Endothelial cell of umbilical vein (primary cell): ENCODE measurements at regions not wholly inside any gene's neighbourhood (a gene's known extent, or its start where the extent isn't known, plus 50 kb on each side); places are given as distances from the start of the nearest gene placed in this dataset.

Experiments
- CTCF ChIP-seq, 2 donors: IDR thresholded peaks; 1 replicate in 1 of 2; 2 replicates in 1 of 2; pipeline ENCODE4 v1.5.1; 2011; ENCODE audit warnings: low read length in 2 of 2, mild to moderate bottlenecking in 2 of 2, moderate library complexity in 2 of 2, control low read depth in 1 of 2, inconsistent platforms in 1 of 2, low read depth in 1 of 2; ENCODE audit not compliant: insufficient read depth in 1 of 2; ENCODE audit errors: extremely low read depth in 1 of 2
- EZH2 ChIP-seq: IDR thresholded peaks from 2 replicates; pipeline ENCODE4 v1.6.1; 2012; ENCODE audit warnings: borderline replicate concordance, low read depth, mild to moderate bottlenecking, moderate library complexity, low read length, inconsistent platforms; ENCODE audit not compliant: severe bottlenecking
- FOS ChIP-seq: IDR thresholded peaks from 2 replicates; pipeline ENCODE4 v1.6.1; 2011; ENCODE audit warnings: mild to moderate bottlenecking, low read length, moderate library complexity, borderline replicate concordance; ENCODE audit not compliant: insufficient read depth
- GATA2 ChIP-seq: IDR thresholded peaks from 2 replicates; pipeline ENCODE4 v1.7.0; 2011; ENCODE audit warnings: low read depth, mild to moderate bottlenecking, moderate library complexity, mixed read lengths, low read length; ENCODE audit not compliant: insufficient read length, insufficient read depth
- JUN ChIP-seq: IDR thresholded peaks from 2 replicates; pipeline ENCODE4 v1.6.1; 2011; ENCODE audit warnings: borderline replicate concordance, low read depth; ENCODE audit not compliant: insufficient read length, insufficient read depth
- MAX ChIP-seq: IDR thresholded peaks from 2 replicates; pipeline ENCODE4 v1.6.1; 2011; ENCODE audit not compliant: insufficient read depth, insufficient read length
- MYC ChIP-seq: IDR thresholded peaks from one replicate; pipeline ENCODE4 v1.6.1; 2011; ENCODE audit warnings: mild to moderate bottlenecking, low read depth, low read length
- POLR2A ChIP-seq: IDR thresholded peaks from 2 replicates; pipeline ENCODE4 v1.6.1; 2012; ENCODE audit warnings: low read depth, mild to moderate bottlenecking, control low read depth, low read length
- POLR2AphosphoS5 ChIP-seq: IDR thresholded peaks from 2 replicates; pipeline ENCODE4 v1.6.1; 2012; ENCODE audit warnings: low read depth, mild to moderate bottlenecking, control low read depth, low read length, moderate library complexity; ENCODE audit not compliant: insufficient read depth

GRCh38 chr11:92882828-92883611 is 86.4 kb upstream of the MTNR1B start:
- TF ChIP-seq EZH2 = no peak
- TF ChIP-seq CTCF (IDR thresholded peaks at IDR 0.05; ENCODE audit: extremely low read depth in 1 of 2, insufficient read depth in 1 of 2, low read depth in 1 of 2, low read length in 2 of 2) = no peak
- TF ChIP-seq POLR2AphosphoS5 = no peak
- no peak for TF ChIP-seq POLR2A
- no peak for TF ChIP-seq FOS
- TF ChIP-seq MAX = no peak
- no peak for TF ChIP-seq MYC
- TF ChIP-seq JUN = no peak
- no peak for TF ChIP-seq GATA2
